DND-41 (cell line): ENCODE measurements at regions not wholly inside any gene's neighbourhood (a gene's known extent, or its start where the extent isn't known, plus 50 kb on each side); places are given as distances from the start of the nearest gene placed in this dataset.

Experiments used
- ATAC-seq: fragments of 200-7000 bp; cut with Tn5 transposase; 3 replicates; pipeline ENCODE4 v1.9.1; 2021; ENCODE audit warnings: low read depth; ENCODE audit not compliant: insufficient read depth
- DNase-seq: peaks from one replicate; pipeline ENCODE4 v3.0.0-alpha.2; 2020
- H2AFZ ChIP-seq: 2 replicates; pipeline ENCODE4 v1.6.0; 2012; ENCODE audit warnings: low read depth, low read length
- H3K27ac ChIP-seq: 2 replicates; pipeline ENCODE4 v1.5.1; 2012; ENCODE audit warnings: low read length, inconsistent platforms
- H3K27me3 ChIP-seq: fragments of 200-600 bp; sonication (generic); 2 replicates; pipeline ENCODE4 v1.6.0; 2012; ENCODE audit warnings: low read length, mild to moderate bottlenecking, inconsistent platforms; ENCODE audit not compliant: insufficient read depth, poor library complexity
- H3K36me3 ChIP-seq: 2 replicates; pipeline ENCODE4 v1.5.1; 2012; ENCODE audit warnings: low read length, inconsistent platforms; ENCODE audit not compliant: insufficient read depth
- H3K4me1 ChIP-seq: 2 replicates; pipeline ENCODE4 v1.5.1; 2012; ENCODE audit warnings: mild to moderate bottlenecking, low read length; ENCODE audit not compliant: insufficient read depth
- H3K4me2 ChIP-seq: 2 replicates; pipeline ENCODE4 v1.6.0; 2012; ENCODE audit warnings: mild to moderate bottlenecking, moderate library complexity, low read length, inconsistent platforms; ENCODE audit not compliant: insufficient read depth
- H3K4me3 ChIP-seq, 2 experiments: fragments of 200-600 bp in 1 of 2; shearing (Covaris generic) in 1 of 2; 2 replicates each; pipeline ENCODE4 v1.5.1; 2012 to 2016; ENCODE audit warnings: inconsistent platforms in 2 of 2, low read length in 2 of 2, mild to moderate bottlenecking in 2 of 2, low read depth in 1 of 2, moderate library complexity in 1 of 2
- H3K79me2 ChIP-seq: 2 replicates; pipeline ENCODE4 v1.6.0; 2012; ENCODE audit warnings: low read length, inconsistent platforms; ENCODE audit not compliant: insufficient read depth
- H3K9ac ChIP-seq: 2 replicates; pipeline ENCODE4 v1.6.0; 2012; ENCODE audit warnings: low read depth, mild to moderate bottlenecking, inconsistent platforms, low read length, moderate library complexity
- H3K9me3 ChIP-seq: 2 replicates; pipeline ENCODE4 v1.5.1; 2012; ENCODE audit warnings: low read length, moderate library complexity, mild to moderate bottlenecking, inconsistent platforms; ENCODE audit not compliant: insufficient read depth, severe bottlenecking
- H4K20me1 ChIP-seq: 2 replicates; pipeline ENCODE4 v1.6.0; 2012; ENCODE audit warnings: low read length; ENCODE audit not compliant: insufficient read depth
- CTCF ChIP-seq: IDR thresholded peaks from 2 replicates; pipeline ENCODE4 v1.5.1; 2012; ENCODE audit warnings: borderline replicate concordance, low read length, moderate library complexity, mild to moderate bottlenecking; ENCODE audit not compliant: poor library complexity, severe bottlenecking; ENCODE audit errors: extremely low read depth
- EZH2 ChIP-seq: IDR thresholded peaks from 3 replicates; pipeline ENCODE4 v1.6.1; 2012; ENCODE audit warnings: borderline replicate concordance, low read depth, mild to moderate bottlenecking, moderate library complexity, low read length, inconsistent platforms; ENCODE audit not compliant: severe bottlenecking

DNA sequence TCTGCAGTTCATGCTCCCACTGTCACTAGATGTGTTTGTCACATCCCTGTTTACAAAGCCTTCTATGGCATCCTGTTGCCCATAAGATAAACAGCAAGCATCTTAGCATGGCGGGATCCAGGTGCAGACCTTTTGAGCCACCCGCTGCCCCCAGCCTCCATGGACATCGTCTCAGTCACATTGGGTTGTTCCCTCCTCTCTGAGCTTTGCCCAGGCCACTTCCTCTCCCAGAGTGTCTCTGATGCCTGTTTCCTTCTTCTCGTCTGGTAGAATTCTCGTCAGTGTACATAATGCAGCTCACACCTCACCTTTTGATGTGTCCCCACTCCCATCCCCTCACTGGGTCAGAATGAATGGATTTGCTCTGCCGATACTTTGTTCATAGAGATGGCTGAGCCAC lies 239.0 kb upstream of the APCDD1 start:
- no peak overlapping the region for H3K4me2 ChIP-seq
- TF ChIP-seq CTCF: no peak
- no peak for TF ChIP-seq EZH2
- H3K27me3 ChIP-seq: no peaks in the 10 kb centered on the region
- ATAC-seq (no peak), DNase-seq (no peak)
- H4K20me1 ChIP-seq: no peaks in the 10 kb centered on the region
- peaks cover 29% of the 10 kb centered on the region for H3K4me1 ChIP-seq
- H3K4me3 ChIP-seq: no peak overlapping the region
- no peaks in the 10 kb centered on the region for H3K36me3 ChIP-seq
- no peak overlapping the region for H2AFZ ChIP-seq
- H3K79me2 ChIP-seq: no peaks in the 10 kb centered on the region
- no peak overlapping the region; the same call in 1 of the 2 replicates for H3K27ac ChIP-seq
- no peak overlapping the region for H3K9ac ChIP-seq
- peaks cover 3% of the 10 kb centered on the region for H3K9me3 ChIP-seq

- no peaks in the 10 kb centered on the region for H3K27me3 ChIP-seq
- H2AFZ ChIP-seq: no peak overlapping the region
- peaks cover 29% of the 10 kb centered on the region for H3K4me1 ChIP-seq
- H3K79me2 ChIP-seq: no peaks in the 10 kb centered on the region
- peaks cover 3% of the 10 kb centered on the region for H3K9me3 ChIP-seq
- H3K9ac ChIP-seq: no peak overlapping the region
- H3K4me3 ChIP-seq: no peak overlapping the region
- DNase-seq (no peak), ATAC-seq (no peak)
- no peaks in the 10 kb centered on the region for H3K36me3 ChIP-seq
- H3K27ac ChIP-seq: no peak overlapping the region
- TF ChIP-seq EZH2: no peak
- TF ChIP-seq CTCF: no peak
- H4K20me1 ChIP-seq: no peaks in the 10 kb centered on the region
- H3K4me2 ChIP-seq: no peak overlapping the region
Observed at GRCh38 chr18:10216791-10217190, 237.6 kb upstream of the APCDD1 start.

DNA sequence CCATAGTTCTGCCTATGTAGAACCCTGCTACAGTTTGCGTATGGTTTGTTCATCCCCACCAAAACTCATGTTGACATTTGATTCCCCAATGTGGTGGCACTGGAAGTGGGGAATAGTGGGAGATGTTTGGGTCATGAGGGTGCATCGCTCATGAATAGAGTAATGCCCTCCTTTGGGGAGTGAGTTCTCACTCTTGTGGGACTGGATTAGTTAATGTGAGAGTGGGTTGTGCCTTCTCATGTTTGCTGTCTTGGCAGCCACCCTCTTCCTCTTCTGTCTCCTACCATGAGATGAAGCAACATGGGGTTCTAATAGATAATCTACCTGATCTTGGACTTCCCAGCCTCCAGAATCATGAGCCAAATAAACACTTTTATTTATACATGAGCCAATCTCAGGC lies 237.2 kb upstream of the APCDD1 start:
- no peak for DNase-seq
- no peak overlapping the region for H3K4me2 ChIP-seq
- H3K4me3 ChIP-seq: no peak overlapping the region
- H3K79me2 ChIP-seq: no peaks in the 10 kb centered on the region
- peaks cover 3% of the 10 kb centered on the region for H3K9me3 ChIP-seq
- no peak overlapping the region for H3K27ac ChIP-seq
- H3K36me3 ChIP-seq: no peaks in the 10 kb centered on the region
- H3K9ac ChIP-seq: no peak overlapping the region
- ATAC-seq: no peak
- TF ChIP-seq EZH2: no peak
- TF ChIP-seq CTCF: no peak
- peaks cover 29% of the 10 kb centered on the region for H3K4me1 ChIP-seq
- H3K27me3 ChIP-seq: no peaks in the 10 kb centered on the region
- H4K20me1 ChIP-seq: no peaks in the 10 kb centered on the region
- H2AFZ ChIP-seq: no peak overlapping the region

GRCh38 chr18:10225300-10225699 lies 229.1 kb upstream of the APCDD1 start:
- TF ChIP-seq EZH2 (no peak), CTCF (no peak)
- no peaks in the 10 kb centered on the region for H3K27me3 ChIP-seq
- DNase-seq (no peak), ATAC-seq (no peak)
- peaks cover 9% of the 10 kb centered on the region for H3K9me3 ChIP-seq
- H3K9ac ChIP-seq: no peak overlapping the region
- no peaks in the 10 kb centered on the region for H4K20me1 ChIP-seq
- H3K27ac ChIP-seq: no peak overlapping the region
- H2AFZ ChIP-seq: no peak overlapping the region
- no peak overlapping the region for H3K4me2 ChIP-seq
- no peaks in the 10 kb centered on the region for H3K36me3 ChIP-seq
- H3K79me2 ChIP-seq: no peaks in the 10 kb centered on the region
- H3K4me1 ChIP-seq: no peaks in the 10 kb centered on the region; the same call in 1 of the 2 replicates
- H3K4me3 ChIP-seq: no peak overlapping the region
